ENCODE measurements at regions not wholly inside any gene's neighbourhood (a gene's known extent, or its start where the extent isn't known, plus 50 kb on each side); places are given as distances from the start of the nearest gene placed in this dataset.

DNA sequence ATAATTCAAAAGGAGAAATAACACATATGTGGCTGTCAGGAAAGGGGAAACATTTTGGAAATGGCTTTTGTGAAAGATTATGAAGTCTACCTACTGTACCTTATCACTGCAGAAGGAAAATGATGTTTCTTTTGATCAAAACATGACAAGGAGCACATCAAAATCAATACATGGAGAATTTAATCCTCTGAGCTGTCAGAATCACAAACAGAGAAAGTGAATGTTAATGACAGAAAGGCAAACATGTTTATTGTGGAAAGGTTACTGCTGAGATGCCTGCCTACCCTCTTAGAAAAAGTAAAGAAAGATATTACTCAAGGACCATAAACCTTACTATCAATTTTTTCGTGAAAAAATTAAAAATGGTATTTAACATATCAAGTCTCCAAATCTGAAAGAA, 794.5 kb upstream of the GYPC start:
- intact Hi-C loops (cut with DNase I): no loop called here
- Histone ChIP-seq H3K27me3 (no peaks in the 10 kb centered on the region), H3K4me1 (no peaks in the 10 kb centered on the region), H3K27ac (no peak overlapping the region), H3K4me3 (replicated peaks in 1 of 3) (no peak overlapping the region), H3K9me3 (no peaks in the 10 kb centered on the region), H3K36me3 (no peaks in the 10 kb centered on the region)
- DNase-seq: no peak
- TF ChIP-seq, protein P1, sequence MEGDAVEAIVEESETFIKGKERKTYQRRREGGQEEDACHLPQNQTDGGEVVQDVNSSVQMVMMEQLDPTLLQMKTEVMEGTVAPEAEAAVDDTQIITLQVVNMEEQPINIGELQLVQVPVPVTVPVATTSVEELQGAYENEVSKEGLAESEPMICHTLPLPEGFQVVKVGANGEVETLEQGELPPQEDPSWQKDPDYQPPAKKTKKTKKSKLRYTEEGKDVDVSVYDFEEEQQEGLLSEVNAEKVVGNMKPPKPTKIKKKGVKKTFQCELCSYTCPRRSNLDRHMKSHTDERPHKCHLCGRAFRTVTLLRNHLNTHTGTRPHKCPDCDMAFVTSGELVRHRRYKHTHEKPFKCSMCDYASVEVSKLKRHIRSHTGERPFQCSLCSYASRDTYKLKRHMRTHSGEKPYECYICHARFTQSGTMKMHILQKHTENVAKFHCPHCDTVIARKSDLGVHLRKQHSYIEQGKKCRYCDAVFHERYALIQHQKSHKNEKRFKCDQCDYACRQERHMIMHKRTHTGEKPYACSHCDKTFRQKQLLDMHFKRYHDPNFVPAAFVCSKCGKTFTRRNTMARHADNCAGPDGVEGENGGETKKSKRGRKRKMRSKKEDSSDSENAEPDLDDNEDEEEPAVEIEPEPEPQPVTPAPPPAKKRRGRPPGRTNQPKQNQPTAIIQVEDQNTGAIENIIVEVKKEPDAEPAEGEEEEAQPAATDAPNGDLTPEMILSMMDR (IDR thresholded peaks at IDR 0.05): no peak
- no peak for TF ChIP-seq POLR2A (IDR thresholded peaks at IDR 0.05)
- 84 to 85% methylated on average over 1 of the region's 1 CpG for WGBS, 2 donors

DNA sequence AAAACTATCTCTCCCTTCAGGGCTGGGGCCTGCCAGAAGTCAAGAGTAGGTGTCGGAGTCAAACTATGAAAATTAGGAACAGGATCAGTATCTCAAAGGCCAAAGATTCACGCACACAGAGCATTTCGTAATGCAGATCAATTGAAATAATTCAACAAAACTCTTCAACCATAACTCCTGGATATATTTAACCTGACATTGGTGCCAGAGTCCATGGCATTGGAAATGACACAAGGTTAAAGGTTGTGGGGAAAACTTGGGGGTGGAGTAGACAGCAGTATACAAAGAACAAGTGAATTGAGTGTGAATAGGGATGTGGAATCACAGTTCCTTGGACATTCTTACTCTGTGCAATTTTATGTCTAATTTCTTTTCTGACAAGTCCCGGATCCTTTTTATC, 788.0 kb upstream of the GYPC start:
- TF ChIP-seq, protein P1 (IDR thresholded peaks at IDR 0.05): no peak
- TF ChIP-seq POLR2A (IDR thresholded peaks at IDR 0.05): no peak
- WGBS, 2 donors: 90 to 94% methylated on average over 4 of the region's 4 CpGs
- Histone ChIP-seq H3K36me3 (no peaks in the 10 kb centered on the region), H3K4me1 (no peaks in the 10 kb centered on the region), H3K9me3 (no peaks in the 10 kb centered on the region), H3K4me3 (replicated peaks in 1 of 3) (no peak overlapping the region), H3K27ac (no peak overlapping the region), H3K27me3 (no peaks in the 10 kb centered on the region)
- intact Hi-C loops (cut with DNase I): no loop called here
- no peak for DNase-seq

DNA sequence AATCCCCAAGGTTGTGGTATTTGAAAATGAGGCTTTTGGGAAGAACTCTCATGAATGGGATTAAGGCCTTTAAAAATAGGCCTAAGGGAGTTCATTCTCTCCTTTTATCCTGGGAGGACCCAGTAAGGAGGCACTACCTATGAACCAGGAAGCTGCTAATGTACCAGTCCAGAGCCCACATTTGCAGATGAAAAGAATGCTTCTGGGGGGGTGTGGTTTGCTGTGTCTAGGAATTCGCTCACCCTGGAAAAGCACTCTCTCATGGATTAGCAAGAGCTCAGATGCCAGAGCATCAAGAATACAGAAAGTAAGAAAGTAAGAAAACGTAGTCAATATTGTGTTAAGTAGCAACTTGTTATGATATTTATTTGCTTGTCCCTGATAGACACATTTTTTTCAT, 785.7 kb upstream of the GYPC start:
- no peak for DNase-seq
- H3K36me3 ChIP-seq: no peaks in the 10 kb centered on the region
- WGBS, 2 donors: 77 to 87% methylated on average over 2 of the region's 2 CpGs
- H3K4me1 ChIP-seq: no peaks in the 10 kb centered on the region
- no peak overlapping the region for H3K27ac ChIP-seq
- intact Hi-C loops (cut with DNase I): no loop called here
- no peaks in the 10 kb centered on the region for H3K9me3 ChIP-seq
- H3K4me3 ChIP-seq (replicated peaks in 1 of 3): no peak overlapping the region
- H3K27me3 ChIP-seq: no peaks in the 10 kb centered on the region
- TF ChIP-seq POLR2A (IDR thresholded peaks at IDR 0.05): no peak
- TF ChIP-seq, protein P1 (IDR thresholded peaks at IDR 0.05): no peak

DNA sequence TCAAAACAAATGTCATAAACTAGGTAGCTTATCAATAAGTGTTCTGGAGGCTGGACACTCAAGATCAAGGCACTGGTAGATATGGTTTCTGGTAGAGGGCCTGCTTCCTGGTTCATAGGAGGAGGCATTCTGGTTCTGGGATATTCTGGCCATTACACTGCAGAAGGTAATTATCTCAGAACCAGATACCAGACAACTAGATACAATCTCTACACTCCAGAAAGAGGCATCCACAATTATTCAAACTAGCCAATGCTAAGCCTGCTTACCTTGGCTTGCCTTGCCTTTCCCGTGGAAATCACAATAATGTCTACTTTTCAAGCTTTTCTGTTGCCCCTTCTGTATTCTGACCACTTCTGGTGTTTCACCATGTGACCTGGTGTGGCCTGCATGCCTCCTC, 785.2 kb upstream of the GYPC start:
- Histone ChIP-seq H3K27ac (no peak overlapping the region), H3K36me3 (no peaks in the 10 kb centered on the region), H3K4me1 (no peaks in the 10 kb centered on the region), H3K9me3 (no peaks in the 10 kb centered on the region), H3K4me3 (replicated peaks in 1 of 3) (no peak overlapping the region), H3K27me3 (no peaks in the 10 kb centered on the region)
- TF ChIP-seq, protein P1 (IDR thresholded peaks at IDR 0.05): no peak
- no peak for TF ChIP-seq POLR2A (IDR thresholded peaks at IDR 0.05)
- DNase-seq: no peak
- intact Hi-C loops (cut with DNase I): no loop called here
- 68 to 82% methylated on average over 1 of the region's 1 CpG for WGBS, 2 donors

- Histone ChIP-seq H3K4me3 (replicated peaks in 1 of 3) (no peak overlapping the region), H3K4me1 (no peaks in the 10 kb centered on the region), H3K9me3 (no peaks in the 10 kb centered on the region), H3K27ac (no peak overlapping the region), H3K36me3 (no peaks in the 10 kb centered on the region), H3K27me3 (no peaks in the 10 kb centered on the region)
- 52 to 60% methylated on average over 6 of the region's 6 CpGs for whole genome bisulfite sequencing, 2 donors
- TF ChIP-seq, protein P1 (IDR thresholded peaks at IDR 0.05): no peak
- no peak for TF ChIP-seq POLR2A (IDR thresholded peaks at IDR 0.05)
- DNase-seq: no peak
- intact Hi-C loops (cut with DNase I): no loop called here
These were observed 781.4 kb upstream of the GYPC start for GRCh38 chr2:125874564-125874963.
